ENCODE measurements at regions not wholly inside any gene's neighbourhood (a gene's known extent, or its start where the extent isn't known, plus 50 kb on each side); places are given as distances from the start of the nearest gene placed in this dataset.

GRCh38 chr2:39949131-39949530, 170.1 kb upstream of the THUMPD2 start:
- no peak for TF ChIP-seq SMARCA5 (IDR thresholded peaks at IDR 0.05)
- no peak for TF ChIP-seq PBX3 (IDR thresholded peaks at IDR 0.05; ENCODE audit: insufficient replicate concordance, low read depth, low read length)
- TF ChIP-seq RELB (IDR thresholded peaks at IDR 0.05; ENCODE audit: low read depth), result no peak

Measured in GM12878 (cell line).